ENCODE measurements at regions not wholly inside any gene's neighbourhood (a gene's known extent, or its start where the extent isn't known, plus 50 kb on each side); places are given as distances from the start of the nearest gene placed in this dataset.

- no peak for TF ChIP-seq CREB1 (CRISPR knock-in tag; IDR thresholded peaks at IDR 0.05; ENCODE audit: low read depth)
- TF ChIP-seq, protein P1, sequence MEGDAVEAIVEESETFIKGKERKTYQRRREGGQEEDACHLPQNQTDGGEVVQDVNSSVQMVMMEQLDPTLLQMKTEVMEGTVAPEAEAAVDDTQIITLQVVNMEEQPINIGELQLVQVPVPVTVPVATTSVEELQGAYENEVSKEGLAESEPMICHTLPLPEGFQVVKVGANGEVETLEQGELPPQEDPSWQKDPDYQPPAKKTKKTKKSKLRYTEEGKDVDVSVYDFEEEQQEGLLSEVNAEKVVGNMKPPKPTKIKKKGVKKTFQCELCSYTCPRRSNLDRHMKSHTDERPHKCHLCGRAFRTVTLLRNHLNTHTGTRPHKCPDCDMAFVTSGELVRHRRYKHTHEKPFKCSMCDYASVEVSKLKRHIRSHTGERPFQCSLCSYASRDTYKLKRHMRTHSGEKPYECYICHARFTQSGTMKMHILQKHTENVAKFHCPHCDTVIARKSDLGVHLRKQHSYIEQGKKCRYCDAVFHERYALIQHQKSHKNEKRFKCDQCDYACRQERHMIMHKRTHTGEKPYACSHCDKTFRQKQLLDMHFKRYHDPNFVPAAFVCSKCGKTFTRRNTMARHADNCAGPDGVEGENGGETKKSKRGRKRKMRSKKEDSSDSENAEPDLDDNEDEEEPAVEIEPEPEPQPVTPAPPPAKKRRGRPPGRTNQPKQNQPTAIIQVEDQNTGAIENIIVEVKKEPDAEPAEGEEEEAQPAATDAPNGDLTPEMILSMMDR (conservative IDR thresholded peaks at IDR 0.05; ENCODE audit: low read depth in 2 of 2) = no peak
- no peak for TF ChIP-seq POLR2AphosphoS5 (IDR thresholded peaks at IDR 0.05; ENCODE audit: low read depth)
- TF ChIP-seq EZH2 (IDR thresholded peaks at IDR 0.05; ENCODE audit: low read depth, unreplicated experiment) = no peak
- no peak for TF ChIP-seq STAT1 (IDR thresholded peaks at IDR 0.05; ENCODE audit: unreplicated experiment)
Measured at GRCh38 chr3:17806201-17806600, 63.8 kb upstream of the TBC1D5 start.
